Colonic mucosa (tissue), 4 donors: ENCODE measurements at regions not wholly inside any gene's neighbourhood (a gene's known extent, or its start where the extent isn't known, plus 50 kb on each side); places are given as distances from the start of the nearest gene placed in this dataset.

Experiments used
- DNase-seq: peaks from one replicate; pipeline ENCODE4 v3.0.0-alpha.2; 2020
- H3K27ac ChIP-seq: fragments of 200-600 bp; one replicate; pipeline ENCODE4 v1.8.0; 2021
- H3K27me3 ChIP-seq: fragments of 200-600 bp; one replicate; pipeline ENCODE4 v1.8.0; 2021
- H3K36me3 ChIP-seq: fragments of 200-600 bp; one replicate; pipeline ENCODE4 v1.8.0; 2021
- H3K4me1 ChIP-seq: fragments of 200-600 bp; one replicate; pipeline ENCODE4 v1.8.0; 2021; ENCODE audit warnings: mild to moderate bottlenecking
- H3K4me3 ChIP-seq: fragments of 200-600 bp; one replicate; pipeline ENCODE4 v1.8.0; 2021
- H3K9ac ChIP-seq, 2 donors: one replicate each; pipeline ENCODE4 v1.7.0; 2013; ENCODE audit warnings: control low read depth in 2 of 2, low read depth in 2 of 2, low read length in 2 of 2
- H3K9me3 ChIP-seq: fragments of 200-600 bp; one replicate; pipeline ENCODE4 v1.8.0; 2021
- CTCF ChIP-seq: fragments of 200-600 bp; IDR thresholded peaks from one replicate; pipeline ENCODE4 v1.8.0; 2022; ENCODE audit warnings: antibody characterized with exemption, mild to moderate bottlenecking
- intact Hi-C: fragments of 100-400 bp; cut with DNase I; formaldehyde crosslinking; loops from one replicate; pipeline ENCODE4 v1.14.1; 2022
- donor health status: healthy.
- donor health status: DM: no; HTN: no; CAD: no.
- donor health status: DM: no; HTN: no; CAD: no.

- H3K4me3 ChIP-seq: no peak overlapping the region
- H3K4me1 ChIP-seq: no peaks in the 10 kb centered on the region
- TF ChIP-seq CTCF: no peak
- H3K27ac ChIP-seq: no peak overlapping the region
- H3K36me3 ChIP-seq: no peaks in the 10 kb centered on the region
- no peaks in the 10 kb centered on the region for H3K9me3 ChIP-seq
- no peak overlapping the region for H3K9ac ChIP-seq
- H3K27me3 ChIP-seq: no peaks in the 10 kb centered on the region
- no peak for DNase-seq
- intact Hi-C loops: no loop called here
Measured at GRCh38 chr10:52650873-52651272, 121.7 kb downstream of the MBL2 start.

DNA sequence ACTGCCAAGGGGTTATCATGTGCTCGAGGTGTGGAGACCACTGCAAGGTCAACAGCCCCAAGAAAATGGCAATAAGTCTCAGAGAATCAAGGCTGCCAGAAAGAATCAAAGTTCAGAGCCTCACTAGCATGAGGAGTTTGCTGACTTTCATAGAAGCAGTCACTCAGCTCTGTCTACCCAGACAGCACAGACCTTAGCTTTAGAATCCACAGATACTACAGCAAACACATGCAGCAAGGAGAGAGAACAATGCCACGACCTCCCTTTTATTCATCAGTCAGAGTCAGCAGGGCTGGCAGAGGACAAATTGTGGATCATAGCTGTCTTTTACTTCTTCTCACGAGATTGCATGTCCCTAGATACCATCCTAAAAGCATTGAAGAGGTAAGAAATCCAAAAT is 121.3 kb downstream of the MBL2 start:
- Histone ChIP-seq H3K27ac (no peak overlapping the region), H3K9ac (no peak overlapping the region), H3K27me3 (no peaks in the 10 kb centered on the region), H3K36me3 (no peaks in the 10 kb centered on the region), H3K9me3 (no peaks in the 10 kb centered on the region), H3K4me1 (no peaks in the 10 kb centered on the region), H3K4me3 (no peak overlapping the region)
- no peak for DNase-seq
- no peak for TF ChIP-seq CTCF
- intact Hi-C loops: no loop called here

GRCh38 chr10:52652431-52653262 is 119.9 kb downstream of the MBL2 start:
- H3K36me3 ChIP-seq: no peaks in the 10 kb centered on the region
- H3K27me3 ChIP-seq: no peaks in the 10 kb centered on the region
- H3K9me3 ChIP-seq: no peaks in the 10 kb centered on the region
- intact Hi-C loops: no loop called here
- DNase-seq: no peak
- H3K9ac ChIP-seq: no peak overlapping the region
- no peak overlapping the region for H3K4me3 ChIP-seq
- no peaks in the 10 kb centered on the region for H3K4me1 ChIP-seq
- TF ChIP-seq CTCF: no peak
- no peak overlapping the region for H3K27ac ChIP-seq

DNA sequence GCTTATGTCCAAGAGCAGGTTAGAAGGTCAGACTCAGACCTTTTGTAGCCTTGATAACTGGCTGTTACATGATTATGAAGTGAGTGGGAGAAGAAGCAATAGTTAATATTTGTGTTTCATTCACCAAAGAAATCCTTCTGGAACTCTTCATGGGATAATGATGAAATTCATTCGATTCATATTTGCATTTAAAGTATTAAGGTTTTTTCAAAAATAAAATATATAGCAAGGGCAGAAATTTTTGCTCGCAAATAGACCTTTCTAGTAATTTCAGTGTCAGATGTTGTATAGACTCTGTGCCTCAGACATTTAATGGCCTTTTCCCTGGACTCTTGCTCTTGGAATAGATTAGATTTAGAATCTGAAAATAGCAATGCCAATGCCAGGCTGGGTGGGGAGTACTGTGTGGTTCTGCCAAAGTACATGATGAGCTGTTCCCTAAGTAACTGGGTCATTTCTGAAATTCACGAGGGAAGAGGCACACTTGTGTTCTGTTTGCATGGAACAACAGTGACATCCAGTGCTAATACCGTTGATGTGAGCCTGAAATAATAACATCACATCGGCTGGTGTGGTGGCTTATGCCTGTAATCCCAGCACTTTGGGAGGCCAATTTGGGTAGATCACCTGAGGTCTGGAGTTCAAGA is 119.2 kb downstream of the MBL2 start:
- intact Hi-C loops: no loop called here
- TF ChIP-seq CTCF: no peak
- Histone ChIP-seq H3K27me3 (no peaks in the 10 kb centered on the region), H3K36me3 (no peaks in the 10 kb centered on the region), H3K9me3 (no peaks in the 10 kb centered on the region), H3K4me3 (no peak overlapping the region), H3K4me1 (no peaks in the 10 kb centered on the region), H3K27ac (no peak overlapping the region), H3K9ac (no peak overlapping the region)
- DNase-seq: no peak

DNA sequence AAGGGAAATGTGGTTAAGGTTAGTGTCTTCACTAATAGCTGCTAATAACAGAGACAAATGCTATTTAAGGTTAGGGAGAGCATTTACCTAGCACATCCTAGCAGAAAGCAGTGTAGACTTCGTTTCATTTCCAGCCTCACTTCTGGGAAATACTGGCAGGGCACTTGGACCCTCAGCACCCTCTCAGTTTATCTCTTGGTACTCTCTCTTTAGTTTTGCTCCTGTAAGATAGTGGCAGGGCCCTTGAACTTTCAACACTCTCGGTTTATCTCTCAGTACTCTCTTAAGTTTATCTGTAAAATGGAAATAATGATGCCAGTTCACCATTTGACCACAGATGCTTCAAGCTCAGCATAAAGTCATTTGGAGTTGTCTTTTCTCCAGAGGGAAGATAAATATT is 118.4 kb downstream of the MBL2 start:
- H3K9me3 ChIP-seq: no peaks in the 10 kb centered on the region
- intact Hi-C loops: no loop called here
- no peak for DNase-seq
- H3K27ac ChIP-seq: no peak overlapping the region
- H3K36me3 ChIP-seq: no peaks in the 10 kb centered on the region
- no peaks in the 10 kb centered on the region for H3K4me1 ChIP-seq
- H3K9ac ChIP-seq: no peak overlapping the region
- TF ChIP-seq CTCF: no peak
- no peak overlapping the region for H3K4me3 ChIP-seq
- no peaks in the 10 kb centered on the region for H3K27me3 ChIP-seq
